ENCODE measurements at regions not wholly inside any gene's neighbourhood (a gene's known extent, or its start where the extent isn't known, plus 50 kb on each side); places are given as distances from the start of the nearest gene placed in this dataset.

DNA sequence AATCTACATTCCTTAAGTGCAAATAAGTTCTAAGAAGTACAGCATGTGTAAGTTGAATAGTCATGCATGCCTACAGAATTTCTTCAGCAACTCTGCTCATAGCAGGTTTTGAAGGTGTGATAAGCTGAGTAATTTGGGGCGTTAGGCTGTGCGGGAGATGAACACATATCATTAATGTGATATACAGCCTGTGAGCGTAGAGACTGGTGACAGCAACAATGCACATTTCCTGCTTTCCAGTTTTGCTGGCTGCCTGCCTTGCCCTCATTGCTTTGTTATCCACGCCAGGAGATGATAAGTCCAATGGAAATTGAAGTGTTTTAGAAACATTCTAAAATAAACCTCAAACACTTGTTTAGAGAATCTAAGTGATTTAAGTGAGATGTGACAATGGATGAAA lies 1709.4 kb downstream of the ARAP2 start:
- Histone ChIP-seq H3K27me3 (no peaks in the 10 kb centered on the region), H3K27ac (no peak overlapping the region), H3K4me1 (no peaks in the 10 kb centered on the region), H3K36me3 (no peaks in the 10 kb centered on the region), H3K4me3 (no peak overlapping the region), H3K9me3 (replicated peaks) (no peaks in the 10 kb centered on the region)
- DNase-seq = no peak

DNA sequence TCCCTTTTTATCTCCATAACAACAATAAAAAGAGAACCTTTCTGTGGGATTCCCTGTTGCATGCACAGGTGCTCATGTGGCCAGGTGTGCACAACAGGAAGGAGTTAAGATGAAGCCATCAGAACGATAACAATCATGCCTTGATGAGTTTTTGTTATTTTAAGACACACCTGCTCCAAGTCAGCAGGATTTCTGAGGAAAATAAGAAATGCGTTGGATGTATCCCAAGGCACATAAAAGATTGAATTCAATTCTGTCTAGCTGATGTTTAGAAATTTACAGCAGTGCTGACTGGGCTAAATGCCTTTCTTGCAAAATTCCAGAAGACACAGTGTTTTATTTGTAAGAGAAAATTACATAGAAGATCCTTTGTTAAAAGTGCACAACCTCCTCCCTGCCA lies 1678.2 kb downstream of the ARAP2 start:
- no peaks in the 10 kb centered on the region for H3K4me1 ChIP-seq
- DNase-seq = no peak
- H3K9me3 ChIP-seq (replicated peaks) = no peaks in the 10 kb centered on the region
- no peak overlapping the region for H3K27ac ChIP-seq
- H3K4me3 ChIP-seq = no peak overlapping the region
- H3K36me3 ChIP-seq = no peaks in the 10 kb centered on the region
- no peaks in the 10 kb centered on the region for H3K27me3 ChIP-seq

DNA sequence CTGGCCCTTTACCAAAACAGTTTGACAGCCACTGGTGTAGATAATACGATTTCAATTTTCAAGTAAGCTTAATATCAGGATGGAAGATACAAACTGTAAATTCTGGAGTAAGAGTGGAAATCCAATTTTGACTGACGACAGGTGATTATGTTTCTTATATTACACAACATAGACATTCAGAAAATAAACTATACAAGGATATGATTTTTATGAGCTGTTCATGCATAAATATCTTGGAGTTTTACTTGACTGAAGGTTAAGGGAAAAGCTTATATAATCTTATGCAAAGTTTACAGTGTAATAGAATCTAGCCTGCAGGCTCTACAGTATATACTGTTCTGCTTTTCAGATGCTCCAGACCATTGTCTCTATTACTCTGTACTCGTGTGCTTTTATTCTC lies 1672.3 kb downstream of the ARAP2 start:
- no peak for DNase-seq
- Histone ChIP-seq H3K36me3 (no peaks in the 10 kb centered on the region), H3K27me3 (no peaks in the 10 kb centered on the region), H3K4me3 (no peak overlapping the region), H3K9me3 (replicated peaks) (no peaks in the 10 kb centered on the region), H3K27ac (no peak overlapping the region), H3K4me1 (no peaks in the 10 kb centered on the region)

DNA sequence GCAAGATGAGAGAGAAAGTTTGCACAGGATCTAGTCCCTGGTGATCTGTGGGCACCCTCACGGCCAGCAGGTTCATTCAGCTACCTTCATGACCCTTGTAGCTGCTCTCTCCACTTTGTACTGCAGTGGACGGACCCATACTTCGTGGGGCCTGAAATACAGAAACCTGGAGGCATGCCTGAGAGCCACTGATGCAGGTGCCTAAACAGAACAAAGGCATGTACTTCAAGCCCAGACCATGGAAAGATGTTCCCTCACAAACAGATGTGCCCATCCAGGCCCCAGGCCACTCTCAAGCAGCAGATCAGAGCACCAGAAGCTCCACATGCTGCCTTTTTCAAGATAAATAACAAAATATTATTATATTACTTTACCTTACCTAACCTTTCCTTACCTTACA lies 1629.0 kb downstream of the ARAP2 start:
- no peak overlapping the region for H3K4me3 ChIP-seq
- H3K27ac ChIP-seq = no peak overlapping the region
- H3K36me3 ChIP-seq = no peaks in the 10 kb centered on the region
- H3K9me3 ChIP-seq (replicated peaks) = no peaks in the 10 kb centered on the region
- no peaks in the 10 kb centered on the region for H3K4me1 ChIP-seq
- no peak for DNase-seq
- H3K27me3 ChIP-seq = no peaks in the 10 kb centered on the region

DNA sequence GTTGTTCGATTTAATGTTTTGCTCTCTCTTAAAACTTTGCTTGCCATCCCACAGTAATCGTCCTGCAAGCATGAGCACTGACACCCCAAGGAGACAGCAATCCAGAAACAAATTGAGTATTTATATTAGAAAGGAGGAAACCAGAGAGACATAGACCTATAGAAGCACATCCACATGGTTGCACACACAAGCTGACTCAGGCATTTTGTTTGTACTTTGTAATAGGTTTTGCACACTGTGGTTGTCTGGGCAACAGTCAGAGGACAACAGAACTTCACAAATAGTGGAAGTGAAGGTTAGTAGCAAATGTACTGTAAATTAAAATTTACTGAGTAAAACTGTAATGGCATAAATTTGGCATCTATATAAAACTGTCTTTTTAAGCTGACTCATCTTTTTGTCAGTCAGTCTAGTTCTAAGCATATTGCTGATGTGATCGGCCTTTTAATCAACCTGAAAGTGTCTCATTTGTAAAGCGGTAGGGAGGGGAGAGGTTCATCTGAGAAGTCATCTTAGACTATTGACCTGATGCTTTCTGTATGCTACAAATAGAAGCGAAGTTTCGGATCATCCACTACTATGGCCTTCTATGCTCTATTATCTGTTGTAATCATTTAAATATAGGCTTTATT lies 1624.7 kb downstream of the ARAP2 start:
- no peaks in the 10 kb centered on the region for H3K9me3 ChIP-seq (replicated peaks)
- no peak overlapping the region for H3K27ac ChIP-seq
- no peak for DNase-seq
- H3K27me3 ChIP-seq = no peaks in the 10 kb centered on the region
- H3K36me3 ChIP-seq = no peaks in the 10 kb centered on the region
- H3K4me1 ChIP-seq = no peaks in the 10 kb centered on the region
- no peak overlapping the region for H3K4me3 ChIP-seq

DNA sequence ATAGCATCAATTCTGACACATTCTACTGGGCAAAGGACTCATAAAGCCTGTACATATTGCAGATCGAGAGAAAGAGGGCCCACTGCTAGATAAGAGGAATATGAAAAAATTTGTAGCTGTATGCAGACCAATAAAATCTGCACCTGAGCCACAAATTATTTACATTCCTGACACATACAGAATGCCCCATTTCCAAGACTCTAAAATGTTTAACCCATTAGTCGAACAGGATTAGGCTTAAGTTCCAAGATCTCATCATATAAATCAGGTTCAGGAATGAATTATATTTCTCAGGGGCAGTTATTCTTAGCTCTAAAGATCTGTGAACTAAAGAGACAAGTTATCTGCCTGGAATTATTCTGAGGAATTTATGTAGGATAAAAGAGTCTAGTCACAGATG lies 1615.8 kb downstream of the ARAP2 start:
- Histone ChIP-seq H3K4me1 (no peaks in the 10 kb centered on the region), H3K36me3 (no peaks in the 10 kb centered on the region), H3K27me3 (no peaks in the 10 kb centered on the region; the same call in 1 of the 2 replicates), H3K27ac (no peak overlapping the region), H3K9me3 (replicated peaks) (no peaks in the 10 kb centered on the region), H3K4me3 (no peak overlapping the region)
- no peak for DNase-seq

DNA sequence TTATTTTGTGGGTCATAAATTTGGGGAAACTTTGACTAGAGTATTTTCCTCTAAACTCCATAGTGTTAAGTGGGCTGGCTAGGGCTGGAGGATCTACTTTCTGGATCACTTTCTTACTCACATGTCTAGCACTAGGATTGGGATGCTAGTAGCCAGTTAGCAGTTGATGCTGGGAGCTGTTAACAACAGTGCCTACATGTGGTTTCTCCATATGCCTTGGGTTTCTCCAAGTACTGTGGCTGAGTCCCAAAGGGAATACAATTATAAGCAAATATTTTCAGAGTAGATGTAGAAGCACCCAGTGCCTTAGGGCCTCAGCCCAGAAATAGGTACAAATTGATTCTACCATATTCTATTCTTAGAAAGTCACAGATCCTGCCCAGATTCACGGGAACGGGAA lies 1614.9 kb downstream of the ARAP2 start:
- Histone ChIP-seq H3K27ac (no peak overlapping the region), H3K27me3 (no peaks in the 10 kb centered on the region; the same call in 1 of the 2 replicates), H3K4me3 (no peak overlapping the region), H3K4me1 (no peaks in the 10 kb centered on the region), H3K36me3 (no peaks in the 10 kb centered on the region), H3K9me3 (replicated peaks) (no peaks in the 10 kb centered on the region)
- DNase-seq = no peak

DNA sequence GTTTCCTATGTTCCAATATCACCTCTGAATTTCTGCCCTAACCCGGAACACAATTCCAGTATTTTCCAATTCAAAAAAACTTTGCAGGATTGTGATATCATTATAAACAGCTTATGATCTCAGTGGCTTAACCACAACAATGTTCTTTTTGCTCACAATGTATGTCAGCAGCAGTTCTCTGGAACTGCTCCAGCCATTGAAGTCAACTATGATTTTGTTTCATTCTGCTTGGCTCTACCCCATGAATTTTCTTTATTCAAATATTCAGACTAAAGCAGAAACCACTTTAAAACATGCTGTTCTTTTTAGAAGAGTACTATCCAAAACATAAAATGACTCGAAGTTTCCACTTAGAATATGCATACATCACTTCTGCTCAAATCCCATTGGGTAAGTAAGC lies 1611.1 kb downstream of the ARAP2 start:
- Histone ChIP-seq H3K9me3 (replicated peaks) (no peaks in the 10 kb centered on the region), H3K27ac (no peak overlapping the region), H3K27me3 (no peaks in the 10 kb centered on the region), H3K36me3 (no peaks in the 10 kb centered on the region), H3K4me3 (no peak overlapping the region), H3K4me1 (no peaks in the 10 kb centered on the region)
- DNase-seq = no peak

DNA sequence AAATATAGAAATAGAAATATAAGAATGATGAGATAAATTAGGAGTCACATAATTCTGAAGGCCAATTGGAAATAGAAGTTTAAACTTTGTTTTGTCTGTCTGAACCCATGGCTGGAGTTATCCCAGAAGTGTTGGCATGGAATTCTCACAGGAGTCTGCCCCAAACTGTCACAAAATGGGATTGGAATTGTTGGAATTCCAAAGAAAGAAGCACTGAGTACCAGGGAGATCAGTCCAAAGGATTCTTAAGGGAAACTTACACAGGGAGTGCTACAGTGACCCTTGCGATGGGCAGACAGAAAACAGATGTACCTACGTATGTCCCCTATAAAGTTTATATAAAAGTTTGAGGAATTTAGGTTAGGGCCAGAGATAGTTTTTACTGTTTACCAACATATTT lies 1607.7 kb downstream of the ARAP2 start:
- H3K27me3 ChIP-seq = no peaks in the 10 kb centered on the region
- H3K4me3 ChIP-seq = no peak overlapping the region
- no peaks in the 10 kb centered on the region for H3K36me3 ChIP-seq
- no peaks in the 10 kb centered on the region for H3K4me1 ChIP-seq
- no peak for DNase-seq
- H3K27ac ChIP-seq = no peak overlapping the region
- no peaks in the 10 kb centered on the region for H3K9me3 ChIP-seq (replicated peaks)

DNA sequence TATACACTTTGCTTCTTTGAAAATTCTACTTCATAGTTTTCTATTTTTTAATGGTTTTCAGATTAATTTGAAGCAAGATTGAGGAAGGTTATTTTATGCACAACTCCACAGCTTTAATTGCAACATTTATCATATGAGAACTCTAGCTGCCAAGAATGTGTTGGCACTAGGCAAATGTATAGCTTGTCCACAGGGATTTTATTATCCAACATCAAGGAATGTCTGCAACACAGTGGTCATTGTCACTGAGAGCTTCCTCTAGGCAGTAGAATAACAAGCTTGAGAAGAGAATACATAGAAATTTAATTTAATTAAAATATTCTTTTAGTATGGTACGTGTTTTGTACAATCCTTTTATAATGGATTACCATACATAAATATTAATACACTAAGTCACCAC lies 1600.8 kb downstream of the ARAP2 start:
- H3K4me3 ChIP-seq = no peak overlapping the region
- peak; percentile 11 to 61 for DNase-seq
- H3K27ac ChIP-seq = no peak overlapping the region; the same call in 1 of the 2 replicates
- H3K4me1 ChIP-seq = peaks cover 30% of the 10 kb centered on the region
- H3K9me3 ChIP-seq (replicated peaks) = 0 out of 2 replicates have a peak, but pooled peaks cover 3% of the 10 kb centered on the region
- H3K27me3 ChIP-seq = no peaks in the 10 kb centered on the region
- H3K36me3 ChIP-seq = no peaks in the 10 kb centered on the region

DNA sequence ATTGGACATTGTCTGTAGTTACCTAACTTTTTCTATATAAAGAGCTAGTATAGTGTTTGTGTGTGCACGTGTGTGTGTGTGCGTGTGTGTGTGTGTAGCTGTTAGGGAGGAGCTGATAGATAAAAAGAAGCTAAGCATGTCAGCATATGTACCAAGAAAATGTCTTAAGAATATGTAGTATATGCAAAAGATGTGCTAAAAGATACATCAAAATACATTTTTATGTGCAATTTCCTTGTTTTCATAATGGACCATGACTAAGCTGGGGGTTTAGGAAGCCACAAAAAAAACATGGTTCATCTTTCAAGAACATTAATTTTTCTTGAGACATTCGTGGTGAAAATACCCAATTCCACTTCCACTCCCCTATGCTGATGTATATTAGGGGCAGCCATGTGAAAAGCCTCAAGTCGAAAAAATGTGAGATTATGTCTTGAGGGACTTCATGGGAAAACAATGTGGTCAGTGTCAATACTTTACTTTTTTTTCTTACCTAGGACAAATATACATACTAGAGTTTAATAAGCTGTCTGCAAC lies 1599.7 kb downstream of the ARAP2 start:
- peak overlapping the region; percentile 60 for H3K27ac ChIP-seq
- no peak overlapping the region for H3K4me3 ChIP-seq

DNA sequence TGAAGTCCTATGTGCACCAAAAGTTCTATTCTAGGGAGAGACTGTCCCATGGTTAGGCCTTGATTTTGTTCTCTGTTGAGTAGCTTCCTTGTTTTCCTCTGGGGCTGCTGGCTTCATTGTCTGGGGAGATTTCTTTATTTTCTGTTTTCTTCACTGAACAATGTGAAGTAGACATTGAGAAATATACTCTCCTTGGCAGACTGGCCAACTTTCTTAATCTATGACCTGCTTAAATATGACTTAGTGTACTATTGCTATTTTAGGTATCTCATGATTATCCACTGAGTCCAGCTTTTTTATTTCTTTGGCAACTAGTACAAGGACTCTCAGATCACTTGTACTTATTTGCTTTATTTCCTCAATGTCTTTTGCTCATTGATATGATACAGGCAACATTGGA lies 1594.6 kb downstream of the ARAP2 start:
- Histone ChIP-seq H3K27ac (no peak overlapping the region), H3K27me3 (no peaks in the 10 kb centered on the region), H3K4me1 (peaks cover 14% of the 10 kb centered on the region), H3K4me3 (no peak overlapping the region), H3K9me3 (replicated peaks) (no peaks in the 10 kb centered on the region), H3K36me3 (no peaks in the 10 kb centered on the region)
- no peak for DNase-seq

More for the DNA sequence above, 1599.7 kb downstream of the ARAP2 start:
- Histone ChIP-seq H3K36me3 (no peaks in the 10 kb centered on the region), H3K9me3 (replicated peaks) (0 out of 2 replicates have a peak, but pooled peaks cover 3% of the 10 kb centered on the region), H3K27me3 (no peaks in the 10 kb centered on the region), H3K4me1 (peaks cover 30% of the 10 kb centered on the region)
- DNase-seq = peak; percentile 28 to 70

DNA sequence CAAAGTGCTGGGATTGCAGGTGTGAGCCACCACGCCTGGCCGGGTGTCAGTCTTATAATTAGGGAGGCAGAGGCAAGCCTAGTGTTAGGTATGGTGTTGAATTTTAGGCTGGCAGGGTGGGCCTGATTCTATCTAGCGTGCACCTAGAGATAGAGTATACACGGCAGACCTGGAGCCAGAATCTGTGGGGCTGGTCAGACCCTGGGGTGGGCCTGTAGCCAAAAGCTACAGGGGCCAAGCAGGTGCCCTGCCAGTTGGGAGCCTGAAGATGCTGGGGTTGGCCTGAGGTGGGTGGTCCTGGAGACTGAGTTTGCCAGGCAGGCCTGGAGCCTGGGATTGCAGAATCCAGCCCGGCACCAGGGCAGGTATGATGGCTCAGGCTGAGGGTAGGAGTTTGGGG lies 1580.3 kb downstream of the ARAP2 start:
- Histone ChIP-seq H3K4me1 (no peaks in the 10 kb centered on the region), H3K27me3 (no peaks in the 10 kb centered on the region), H3K9me3 (replicated peaks) (no peaks in the 10 kb centered on the region), H3K4me3 (no peak overlapping the region), H3K27ac (no peak overlapping the region), H3K36me3 (no peaks in the 10 kb centered on the region)
- no peak for DNase-seq

DNA sequence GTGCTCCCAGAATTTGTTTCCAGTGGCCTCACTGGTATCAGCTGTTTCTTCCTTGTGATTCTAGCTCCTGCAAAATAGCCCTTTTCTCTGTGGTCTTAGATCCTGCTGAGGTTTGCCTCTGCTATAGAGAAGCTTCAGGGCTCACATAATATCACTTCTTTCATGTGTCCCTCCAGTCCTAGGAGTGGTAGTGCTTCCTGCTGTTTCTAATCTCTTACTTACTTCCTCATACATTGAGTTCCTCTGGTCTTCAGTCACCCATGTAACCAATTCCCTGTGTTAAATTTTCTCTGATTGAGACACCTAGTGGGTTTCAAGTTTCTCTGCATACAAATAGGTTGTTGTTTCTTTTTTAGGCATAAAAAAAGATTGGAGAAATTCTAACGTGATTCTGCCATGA lies 1567.9 kb downstream of the ARAP2 start:
- DNase-seq = peak in 1 of 2 experiments; percentile 4
- no peak overlapping the region for H3K27ac ChIP-seq
- H3K4me3 ChIP-seq = no peak overlapping the region
- H3K4me1 ChIP-seq = no peaks in the 10 kb centered on the region
- H3K36me3 ChIP-seq = no peaks in the 10 kb centered on the region
- H3K27me3 ChIP-seq = no peaks in the 10 kb centered on the region
- no peaks in the 10 kb centered on the region for H3K9me3 ChIP-seq (replicated peaks)

DNA sequence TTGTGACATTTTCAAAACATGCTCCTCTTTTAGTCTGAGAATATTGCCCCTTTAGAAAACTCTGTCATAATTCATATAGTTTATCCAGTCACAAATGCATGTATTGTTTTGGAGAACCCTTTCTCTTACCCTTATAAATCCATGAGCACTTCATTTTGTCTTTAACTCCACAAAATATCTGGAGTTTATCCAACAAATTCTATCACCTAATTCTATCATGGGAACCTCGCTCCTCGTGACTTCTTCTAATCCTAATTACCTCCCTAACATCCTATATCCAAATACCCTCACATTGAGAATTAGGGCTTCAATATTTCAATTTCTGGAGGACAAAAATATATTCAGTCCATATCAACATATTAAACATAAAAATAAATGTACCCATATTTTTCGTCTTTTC lies 1565.9 kb downstream of the ARAP2 start:
- Histone ChIP-seq H3K27me3 (no peaks in the 10 kb centered on the region), H3K9me3 (replicated peaks) (no peaks in the 10 kb centered on the region), H3K36me3 (no peaks in the 10 kb centered on the region), H3K4me3 (no peak overlapping the region), H3K27ac (no peak overlapping the region), H3K4me1 (no peaks in the 10 kb centered on the region)
- DNase-seq = no peak

DNA sequence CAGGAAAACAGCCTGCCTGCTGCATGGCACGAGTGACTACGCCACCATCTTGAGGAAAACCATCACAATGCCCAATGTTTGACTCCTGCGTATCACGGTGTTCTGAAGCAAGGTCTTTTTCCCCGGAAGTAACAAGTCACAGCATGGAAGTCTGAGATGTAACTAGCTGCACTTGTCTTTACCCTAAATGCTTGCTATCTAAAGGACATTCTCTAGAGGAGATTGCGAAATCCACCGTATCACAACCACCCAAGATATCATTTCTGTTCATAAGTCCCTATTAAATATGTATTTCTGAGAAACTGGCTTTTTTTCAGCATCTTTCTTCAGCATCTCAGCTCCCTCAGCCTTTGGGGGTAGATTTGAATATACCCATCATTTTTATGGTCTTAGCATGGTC lies 1565.1 kb downstream of the ARAP2 start:
- H3K27me3 ChIP-seq = no peaks in the 10 kb centered on the region
- no peak for DNase-seq
- H3K27ac ChIP-seq = no peak overlapping the region
- no peak overlapping the region for H3K4me3 ChIP-seq
- no peaks in the 10 kb centered on the region for H3K9me3 ChIP-seq (replicated peaks)
- no peaks in the 10 kb centered on the region for H3K36me3 ChIP-seq
- H3K4me1 ChIP-seq = no peaks in the 10 kb centered on the region
